ENCODE measurements at regions not wholly inside any gene's neighbourhood (a gene's known extent, or its start where the extent isn't known, plus 50 kb on each side); places are given as distances from the start of the nearest gene placed in this dataset.

DNA sequence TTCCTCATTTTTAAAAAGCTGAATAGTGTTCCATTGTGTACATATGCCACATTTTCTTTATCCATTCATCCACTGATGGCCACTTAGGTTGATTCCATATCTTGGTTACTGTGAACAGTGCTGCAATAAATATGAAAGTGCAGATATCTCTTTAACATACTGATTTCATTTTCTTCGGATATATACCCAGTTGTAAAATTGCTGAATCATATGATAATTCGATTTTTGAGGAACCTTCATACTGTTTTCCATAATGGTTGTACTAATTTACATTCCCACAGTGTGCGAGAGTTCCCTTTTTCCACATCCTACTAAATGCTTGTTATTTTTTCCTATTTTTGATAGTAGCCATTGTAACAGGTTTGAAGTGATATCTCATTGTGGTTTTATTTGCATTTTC is 263.2 kb downstream of the STK31 start:
- DNase-seq (ENCODE audit: low spot score), result no peak

DNA sequence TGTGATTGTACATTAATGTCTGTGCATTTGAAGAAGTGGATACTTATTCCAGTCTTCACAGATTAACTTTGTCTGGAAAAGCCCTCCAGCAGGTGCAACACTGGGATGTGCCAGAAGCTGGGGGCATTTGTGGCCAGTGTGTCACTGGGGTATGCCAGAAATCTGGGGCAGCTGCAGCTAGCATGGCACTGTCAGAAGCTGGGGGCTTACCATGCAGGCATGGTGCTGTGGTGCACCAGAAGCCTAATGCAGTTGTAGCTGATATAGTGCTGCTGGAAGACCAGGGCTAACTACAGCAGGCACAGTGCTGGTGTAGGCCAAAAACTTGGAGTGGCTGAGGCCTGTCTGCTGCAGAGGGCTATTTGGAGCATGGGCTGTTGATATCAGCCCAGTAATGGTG is 270.1 kb downstream of the STK31 start:
- no peak for DNase-seq (ENCODE audit: low spot score)

DNA sequence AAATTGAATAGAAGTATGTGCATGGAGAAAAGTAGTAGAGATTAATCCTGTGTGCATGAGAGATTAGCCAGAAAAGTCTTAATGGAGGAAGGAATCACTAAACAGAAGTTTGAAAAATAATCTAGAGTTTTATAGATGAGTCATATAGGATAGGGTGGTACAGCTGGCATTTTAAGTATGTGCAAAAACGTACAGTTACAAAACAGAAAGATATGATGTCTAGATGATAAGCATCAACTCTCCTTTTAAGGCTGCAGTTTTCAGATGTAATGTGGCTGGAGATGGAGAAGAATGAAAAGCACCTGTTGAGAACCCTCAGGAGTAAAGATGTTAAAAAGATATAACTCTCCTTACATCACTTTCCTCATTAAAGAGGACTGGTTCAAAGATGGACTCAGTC is 271.3 kb downstream of the STK31 start:
- no peak for DNase-seq (ENCODE audit: low spot score)

DNA sequence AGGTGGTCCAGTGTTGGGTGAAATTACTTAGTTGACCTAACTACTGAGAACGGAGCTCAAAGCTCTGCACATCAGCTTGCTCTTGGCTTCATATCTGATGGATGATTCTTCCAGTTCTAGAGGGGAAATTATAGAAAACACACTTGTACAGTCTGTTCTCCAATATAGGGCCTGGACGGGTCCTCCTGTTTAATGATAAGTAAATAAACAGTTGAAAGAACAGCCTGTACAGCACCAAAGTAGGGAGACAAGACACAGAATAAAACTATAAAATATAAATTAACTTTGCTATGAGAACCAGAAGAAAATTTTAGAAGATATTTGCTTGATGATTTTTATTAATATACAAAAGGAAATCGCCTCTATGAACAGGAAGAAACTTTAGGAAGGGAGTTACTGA is 271.7 kb downstream of the STK31 start:
- DNase-seq (ENCODE audit: low spot score), result no peak

DNA sequence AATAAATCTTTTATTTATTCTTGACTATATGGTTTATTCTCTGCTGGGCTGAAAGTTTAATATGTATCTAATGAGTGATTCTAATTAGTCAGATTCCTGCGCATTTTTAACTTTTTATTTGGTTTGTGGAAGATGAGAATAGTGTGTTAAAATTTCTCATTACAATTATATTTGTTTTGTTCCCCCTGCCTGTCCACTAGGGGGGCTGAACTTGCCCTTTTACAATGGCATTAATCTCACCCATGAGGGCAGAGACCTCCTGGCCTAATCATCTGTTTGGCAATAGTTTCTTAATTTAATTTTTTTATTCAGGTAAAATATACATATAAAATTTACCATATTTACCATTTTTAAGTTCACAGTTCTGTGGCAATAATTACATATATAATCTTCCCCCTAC is 278.5 kb upstream of the NPY start:
- no peak for DNase-seq (ENCODE audit: low spot score)

DNA sequence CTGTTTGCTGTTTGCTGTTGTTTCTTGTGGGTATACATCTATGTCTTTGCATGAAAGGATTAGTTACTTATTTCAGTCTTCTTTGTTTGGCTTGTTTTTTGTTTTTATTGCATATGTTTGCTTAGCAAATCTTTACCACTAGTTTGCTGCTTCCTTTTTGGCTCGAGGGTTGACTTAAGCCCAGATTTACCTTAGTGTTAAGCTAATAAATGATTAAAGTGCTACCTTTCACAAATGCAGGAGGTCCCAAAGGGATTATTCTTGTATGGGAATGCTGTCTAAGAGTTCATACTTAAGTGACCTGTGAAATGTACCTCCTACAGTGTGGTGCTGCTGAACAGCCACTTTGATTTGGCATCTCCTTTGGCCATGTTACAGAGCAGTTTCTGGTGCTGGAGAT is 273.5 kb upstream of the NPY start:
- DNase-seq (ENCODE audit: low spot score), result no peak

DNA sequence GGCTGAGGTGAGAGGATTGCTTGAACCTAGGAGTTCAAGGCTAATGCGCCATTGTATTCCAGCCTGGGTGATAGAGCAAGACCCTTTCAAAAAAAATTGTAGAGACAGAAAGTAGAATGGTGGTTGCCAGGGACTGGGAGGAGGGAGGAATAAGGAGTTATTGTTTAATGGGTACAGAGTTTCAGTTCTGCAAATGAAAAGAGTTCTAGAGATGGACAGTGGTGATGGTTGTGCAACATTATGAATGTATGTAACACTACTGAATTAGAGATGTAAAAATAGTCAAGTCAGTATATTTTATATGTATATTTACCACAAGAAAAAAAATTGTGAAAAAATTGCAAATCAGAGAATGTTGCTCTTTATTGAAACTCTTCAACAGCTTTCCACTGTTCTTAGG is 266.5 kb upstream of the NPY start:
- DNase-seq (ENCODE audit: low spot score), result no peak

DNA sequence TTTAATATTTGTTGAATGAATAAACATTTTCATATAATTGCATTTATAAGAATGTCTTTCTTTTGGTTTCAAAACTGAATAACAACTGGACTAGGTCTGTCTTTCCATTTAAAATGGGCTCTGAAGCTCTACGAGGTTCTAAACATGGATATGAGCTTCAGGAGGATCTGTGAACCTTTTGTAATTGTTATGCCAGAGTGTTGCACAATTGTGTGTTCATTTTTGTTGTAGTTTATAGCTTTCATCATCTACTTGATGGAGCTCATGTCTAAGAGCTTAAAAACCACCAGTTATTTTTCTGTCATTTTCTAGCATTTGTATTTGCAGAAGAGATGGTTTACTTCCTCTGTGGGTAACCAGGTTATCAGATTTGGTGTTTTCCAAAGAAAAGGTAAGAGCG is 265.7 kb upstream of the NPY start:
- DNase-seq (ENCODE audit: low spot score), result no peak

DNA sequence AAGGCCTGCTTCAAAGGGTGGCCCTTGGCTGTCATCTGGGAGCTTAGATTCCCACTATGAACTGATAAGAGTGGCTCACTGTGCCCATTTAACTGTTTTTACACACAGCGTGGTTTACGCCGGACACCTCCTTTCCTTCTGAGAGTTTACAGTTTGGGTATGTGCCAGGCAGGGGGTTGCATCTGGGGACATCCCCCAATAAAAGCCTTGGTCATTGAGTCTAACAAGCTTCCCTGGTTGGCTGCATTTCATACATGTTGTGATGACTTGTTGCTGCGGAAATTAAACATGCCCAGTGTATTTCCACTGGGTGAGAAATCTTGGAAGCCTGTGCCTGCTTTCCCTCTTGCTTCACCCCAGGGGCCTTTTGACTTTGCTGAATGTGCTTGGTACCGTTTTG is 264.1 kb upstream of the NPY start:
- no peak for DNase-seq (ENCODE audit: low spot score)

DNA sequence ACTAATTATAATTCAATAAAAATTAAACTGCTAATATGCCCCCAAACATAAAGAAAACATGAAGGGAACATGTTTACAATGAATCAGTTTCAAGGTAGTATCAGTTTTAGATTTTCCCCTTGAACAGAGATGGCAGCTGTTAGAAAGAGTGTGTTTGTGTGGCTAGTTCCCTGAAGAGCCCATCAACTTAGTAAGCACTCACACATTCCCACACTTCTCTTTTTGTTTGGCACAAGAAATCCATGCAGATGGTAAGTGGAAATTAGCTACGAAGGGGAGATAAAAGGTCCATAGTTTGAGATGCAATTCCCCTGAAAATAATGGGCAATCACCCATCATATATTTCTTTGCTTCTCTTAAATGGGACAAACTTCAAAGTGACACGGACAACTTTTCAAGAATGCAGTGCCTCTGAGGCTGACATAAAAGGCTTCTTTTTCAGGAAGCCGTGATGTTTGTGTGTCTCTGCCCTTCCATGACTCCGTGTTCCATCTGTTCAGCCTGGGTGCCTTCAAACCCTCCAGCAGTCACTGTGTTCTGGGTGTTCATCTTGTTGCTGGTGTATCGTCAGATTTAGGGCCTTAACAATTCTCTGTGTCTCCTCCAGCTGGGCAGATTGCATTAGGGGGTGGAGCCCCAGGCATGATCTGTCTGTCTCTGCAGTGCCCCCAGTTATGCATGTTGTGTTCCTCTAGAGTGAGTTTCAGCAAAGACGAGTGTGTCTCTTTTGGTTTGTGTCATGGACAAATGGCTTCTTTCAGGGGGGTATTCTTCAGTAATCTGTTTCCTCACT is 259.5 kb upstream of the NPY start:
- peak; percentile 24 for DNase-seq (ENCODE audit: low spot score)

DNA sequence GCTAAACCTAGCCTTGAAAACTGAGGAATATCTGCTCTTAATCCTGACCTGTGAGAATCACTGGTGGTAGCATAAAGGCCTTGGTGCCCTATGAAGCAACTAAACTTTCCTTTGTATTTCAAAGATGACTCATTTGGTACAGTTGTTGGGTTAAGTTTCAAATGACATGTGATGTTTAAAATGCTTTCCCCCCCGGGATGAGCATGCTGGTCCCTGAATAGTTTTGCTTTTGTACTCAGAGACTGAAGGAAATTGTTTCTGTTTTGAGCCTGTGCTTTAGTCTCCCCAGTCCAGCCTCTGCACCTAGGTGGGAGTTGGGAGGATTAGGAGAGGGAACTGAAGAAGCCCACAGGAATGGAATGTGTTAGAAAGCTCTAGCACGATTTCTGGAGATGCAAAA is 258.9 kb upstream of the NPY start:
- no peak for DNase-seq (ENCODE audit: low spot score)

DNA sequence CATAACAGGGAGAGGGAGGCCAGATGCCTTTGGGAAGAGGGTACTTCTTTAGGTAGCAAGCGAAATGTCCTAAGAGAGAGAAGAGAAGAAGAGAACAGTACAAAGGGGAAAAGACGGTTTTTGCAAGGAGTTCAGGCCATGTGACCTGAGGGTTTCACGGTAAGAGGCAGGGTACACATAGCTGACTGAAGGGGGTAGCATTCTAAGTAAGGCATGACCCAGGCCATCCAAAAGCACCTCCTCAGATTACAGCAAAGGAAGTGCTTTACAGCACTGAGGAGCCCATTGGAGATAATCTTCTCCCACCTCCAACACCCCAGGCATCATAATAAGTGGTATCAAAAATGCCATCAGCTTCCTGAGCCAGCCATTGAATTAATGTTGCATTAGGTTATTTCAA is 258.2 kb upstream of the NPY start:
- DNase-seq (ENCODE audit: low spot score), result no peak

DNA sequence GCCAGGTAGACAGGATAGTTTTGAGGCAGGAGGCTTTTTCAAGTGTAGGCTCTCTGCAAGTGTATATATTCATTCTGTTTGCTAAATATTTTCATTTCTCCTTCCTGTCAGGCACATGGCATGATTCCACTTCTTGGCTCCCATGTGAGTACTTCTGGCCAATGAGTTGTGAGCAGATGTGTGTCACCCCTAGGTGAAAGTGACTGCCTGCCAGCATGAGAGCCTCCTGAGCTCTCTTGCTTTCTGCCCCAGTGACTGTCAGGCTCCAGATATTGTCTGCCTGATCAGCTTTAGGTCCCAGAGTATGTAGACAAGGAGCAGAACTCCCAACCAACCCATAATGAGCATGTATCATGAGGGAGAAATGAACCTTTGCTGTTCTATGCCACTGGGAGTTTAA is 257.6 kb upstream of the NPY start:
- DNase-seq (ENCODE audit: low spot score), result no peak

DNA sequence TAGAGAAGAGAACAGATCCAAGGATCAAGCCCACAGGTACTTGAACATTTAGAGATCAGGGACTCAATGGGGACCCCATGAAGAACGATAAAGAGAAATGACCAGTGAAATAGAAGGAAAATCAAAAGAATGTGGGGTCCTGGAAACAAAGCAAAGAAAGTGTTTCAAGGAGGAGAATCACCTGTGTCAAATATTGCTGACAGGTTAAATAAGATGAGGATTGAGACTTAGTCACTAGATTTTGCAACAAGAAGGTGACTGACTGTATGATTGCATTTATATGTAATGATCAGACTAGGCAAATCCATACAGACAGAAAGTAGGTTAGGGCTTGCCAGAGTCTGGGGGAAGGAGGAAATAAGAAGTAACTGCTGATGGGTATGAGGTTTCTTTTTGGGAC is 254.9 kb upstream of the NPY start:
- DNase-seq (ENCODE audit: low spot score), result no peak

DNA sequence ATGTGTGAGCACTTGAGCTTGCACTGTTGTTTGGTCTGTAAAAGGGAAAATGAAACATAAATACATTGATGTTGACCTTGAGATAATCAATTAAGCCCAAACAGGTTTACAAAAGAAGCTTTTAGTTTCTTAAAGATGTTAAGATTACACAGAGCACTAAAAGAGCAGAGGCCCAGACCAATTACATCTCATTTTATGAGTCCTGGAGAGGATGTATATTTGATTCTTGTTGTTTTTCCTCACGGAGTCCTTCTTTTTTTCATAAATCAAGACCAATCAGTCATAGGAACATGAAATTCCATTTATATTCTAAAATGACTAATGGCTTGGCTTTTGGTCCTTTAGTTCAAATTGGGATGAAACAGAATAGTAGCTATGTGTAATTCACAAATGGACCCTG is 249.7 kb upstream of the NPY start:
- peak; percentile 98 for DNase-seq (ENCODE audit: low spot score)

DNA sequence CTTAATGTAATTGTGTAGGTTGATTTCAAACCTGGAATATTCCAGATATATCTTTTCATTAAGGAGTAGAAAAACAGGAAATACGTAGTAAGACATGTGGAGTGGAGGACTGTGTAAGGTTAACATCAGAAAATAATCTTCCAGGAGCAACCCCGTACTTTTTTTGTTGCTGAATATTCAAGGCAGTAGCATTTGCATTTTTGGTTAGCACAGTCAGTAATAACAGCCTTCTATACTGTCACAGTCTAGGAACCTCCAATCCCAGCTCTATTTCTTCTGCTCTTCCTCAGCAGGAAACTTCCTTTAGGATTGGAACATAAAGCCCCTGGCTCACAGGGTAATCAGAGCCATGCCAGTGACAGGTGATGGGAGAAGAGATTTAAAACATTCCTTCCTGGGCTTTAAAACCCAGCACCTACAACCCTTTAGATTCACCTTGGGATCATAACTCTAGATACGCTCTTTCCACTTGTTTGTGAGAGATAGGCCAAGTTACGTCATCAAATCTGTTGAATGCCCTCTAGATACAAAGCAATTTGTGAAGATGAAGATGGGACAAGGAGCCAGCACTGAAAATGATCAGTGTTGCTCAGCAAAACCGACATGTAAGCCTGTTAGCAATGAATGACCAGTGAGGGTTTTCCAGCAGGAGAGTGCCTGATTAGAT is 248.5 kb upstream of the NPY start:
- DNase-seq (ENCODE audit: low spot score), result no peak

DNA sequence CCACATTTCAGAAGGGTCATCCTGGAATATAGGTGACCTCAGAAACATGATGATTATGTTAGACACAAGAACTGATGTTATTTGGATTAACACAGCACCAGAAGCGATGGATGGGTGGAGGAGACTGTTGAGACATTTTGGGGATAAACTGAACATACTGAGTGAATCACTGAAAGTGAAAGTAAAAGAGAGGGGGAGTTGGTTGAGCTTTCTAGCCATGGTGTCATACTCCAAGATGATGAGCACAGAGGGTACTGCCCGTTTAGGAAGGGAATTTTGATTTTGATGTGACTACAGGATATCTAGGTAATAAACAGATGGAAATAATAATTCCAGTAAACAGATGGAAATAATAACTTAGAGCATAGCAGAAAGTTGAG is 248.0 kb upstream of the NPY start:
- no peak for DNase-seq (ENCODE audit: low spot score)

DNA sequence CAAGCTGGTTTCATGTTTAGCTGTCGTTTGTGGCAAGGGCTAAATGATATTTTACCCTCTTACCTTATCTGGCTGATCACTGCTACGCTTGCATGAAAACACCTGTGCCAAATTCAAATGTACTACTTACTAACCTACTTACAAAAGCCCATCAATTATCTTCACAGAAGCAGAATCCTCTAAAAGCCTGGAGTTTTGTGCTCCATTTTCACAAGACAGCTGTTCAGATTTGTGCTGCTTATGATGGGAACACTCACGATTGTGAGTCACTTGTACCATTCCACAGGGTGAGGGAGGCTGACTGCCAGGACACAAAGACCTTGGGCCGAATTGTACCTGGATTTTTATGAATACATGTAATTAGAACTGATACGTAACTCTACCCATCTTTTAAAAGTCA is 245.0 kb upstream of the NPY start:
- DNase-seq (ENCODE audit: low spot score), result peak; percentile 89

DNA sequence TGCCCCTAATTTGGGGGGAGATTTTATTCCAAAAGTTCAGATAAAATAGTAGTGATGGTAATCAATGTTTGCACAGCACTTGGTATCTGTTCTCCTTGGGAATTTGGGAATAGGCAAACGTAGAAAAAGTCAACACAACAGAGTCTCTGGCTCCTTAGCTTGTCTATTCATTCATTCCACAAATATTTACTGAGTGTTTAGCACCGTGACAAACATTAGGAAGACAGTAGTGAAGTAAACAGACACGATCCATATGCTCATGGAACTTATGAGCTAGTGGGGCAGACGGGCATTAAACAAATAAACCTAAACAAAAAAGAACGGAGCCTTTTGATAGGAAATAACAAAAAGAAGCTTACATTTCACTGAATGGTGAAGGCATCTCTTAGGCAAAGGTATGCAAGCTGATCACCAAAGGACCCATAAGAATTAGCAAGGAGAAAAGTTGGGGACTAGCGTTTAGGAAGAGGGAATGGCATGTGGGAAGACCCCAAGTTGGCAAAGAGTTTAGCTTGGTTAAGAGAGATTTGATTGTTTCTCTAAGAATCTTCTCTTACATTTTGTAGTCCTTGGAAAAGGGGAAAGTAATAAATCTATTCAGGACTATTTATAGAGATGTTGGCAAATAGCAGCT is 243.9 kb upstream of the NPY start:
- no peak for DNase-seq (ENCODE audit: low spot score)

DNA sequence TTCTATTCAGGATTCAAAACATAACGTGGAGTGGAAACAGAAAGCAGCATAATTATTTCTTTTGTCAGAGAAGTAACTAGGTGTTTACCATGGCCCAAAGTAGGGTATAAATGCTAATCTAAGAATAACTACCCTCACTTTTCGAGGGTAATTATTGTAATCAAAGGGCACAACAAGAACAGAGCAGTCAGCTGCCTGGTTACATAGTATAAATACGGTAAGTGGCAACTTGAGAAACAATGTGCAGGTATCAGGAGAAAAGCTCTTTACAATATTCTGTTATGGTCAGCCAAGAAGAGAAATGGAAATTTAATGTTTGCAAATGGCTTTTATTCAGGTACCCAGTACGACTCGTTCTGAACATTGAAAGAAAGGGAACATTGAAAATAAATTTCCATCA is 242.0 kb upstream of the NPY start:
- DNase-seq (ENCODE audit: low spot score), result no peak

DNA sequence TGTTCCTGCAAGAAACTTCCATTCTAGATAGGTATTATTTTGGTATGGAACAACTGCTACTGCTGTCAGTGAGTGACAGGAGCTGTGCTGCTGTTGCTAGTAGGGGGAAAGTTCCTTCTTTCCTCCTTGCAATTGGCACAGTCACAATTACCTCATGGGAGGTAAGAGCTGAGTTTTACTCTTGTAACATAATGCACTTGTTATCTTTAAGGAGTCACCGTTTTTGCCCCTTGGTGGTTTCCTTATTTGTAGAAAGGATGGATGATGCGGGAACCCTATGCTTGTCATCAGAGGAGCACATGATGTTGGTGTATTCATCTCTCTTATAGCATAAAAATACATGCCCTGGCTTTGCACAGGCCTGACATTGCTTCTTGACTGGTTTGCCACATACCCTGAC is 234.7 kb upstream of the NPY start:
- no peak for DNase-seq (ENCODE audit: low spot score)

DNA sequence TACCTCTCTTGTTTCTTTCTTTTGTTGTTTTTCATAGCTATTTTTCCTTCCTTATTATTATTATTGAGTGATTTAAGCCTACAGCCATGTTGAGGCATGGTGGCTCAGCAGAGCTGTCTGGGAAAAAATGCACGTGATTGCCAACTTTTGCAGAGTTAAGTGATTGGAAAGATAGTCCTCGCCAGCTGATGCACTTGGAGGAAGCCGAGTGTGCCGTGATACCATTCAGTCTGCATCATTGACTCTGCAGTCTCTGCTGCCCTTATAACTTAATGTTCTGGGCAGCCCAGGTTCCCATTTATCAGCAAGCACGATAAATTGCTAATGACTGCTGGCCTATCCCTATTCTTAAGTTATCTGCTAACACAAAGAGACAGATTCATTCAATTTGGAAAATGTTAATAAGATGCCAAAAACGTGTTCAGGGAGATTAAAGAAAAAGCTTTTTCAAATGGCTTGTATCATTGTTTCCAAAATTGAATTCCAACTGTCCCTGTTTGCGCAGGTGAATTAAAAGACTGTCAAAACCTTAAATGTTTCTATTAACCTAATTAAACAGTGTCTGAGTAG is 232.9 kb upstream of the NPY start:
- DNase-seq (ENCODE audit: low spot score), result no peak

DNA sequence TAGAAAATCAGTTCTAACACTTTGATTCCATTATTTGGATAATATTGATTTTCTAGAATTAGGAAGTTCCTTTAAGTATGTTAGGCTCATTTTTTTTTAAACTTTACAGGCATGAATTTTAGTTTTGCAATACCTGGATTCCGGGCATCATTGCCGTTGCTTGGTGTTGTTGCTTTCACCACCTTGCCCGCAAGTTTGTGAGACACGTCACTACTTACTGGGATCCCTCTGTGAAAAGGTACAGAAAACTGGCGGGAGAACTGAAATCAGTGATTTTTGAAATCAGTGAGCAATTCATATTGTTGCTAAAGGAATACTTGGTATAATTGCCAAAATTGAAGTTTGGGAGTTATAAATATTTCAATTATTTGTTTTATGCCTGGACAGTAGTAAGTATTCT is 232.3 kb upstream of the NPY start:
- DNase-seq (ENCODE audit: low spot score), result no peak

Data from SK-N-DZ (cell line).